GM12878 (cell line): ENCODE measurements at regions not wholly inside any gene's neighbourhood (a gene's known extent, or its start where the extent isn't known, plus 50 kb on each side); places are given as distances from the start of the nearest gene placed in this dataset.

Experiments
- ATAC-seq: fragments of 200-7000 bp; cut with Tn5 transposase; 3 replicates; pipeline ENCODE4 v1.9.1; 2020; ENCODE audit warnings: mild to moderate bottlenecking, moderate library complexity
- BruUV-seq: library from RNA; stranded (reverse); fragments of 400-500 nt; replicated peaks from 2 replicates; lab custom pipeline; 2021; lab: Mats Ljungman, UMichigan
- CTCF ChIA-PET: fragments of 300-600 bp; sonication (Branson Sonifier 250); formaldehyde crosslinking; extraction: SDS; loops from one replicate; lab custom pipeline; 2021; ENCODE audit warnings: inconsistent platforms; lab: Yijun Ruan, JAX
- POLR2A ChIA-PET: fragments of 350-600 bp; formaldehyde crosslinking; extraction: SDS; loops from one replicate; lab custom pipeline; 2021; ENCODE audit warnings: inconsistent platforms; lab: Charles Lee
- RAD21 ChIA-PET: fragments of 300-600 bp; sonication (Branson Sonifier 250); formaldehyde crosslinking; loops from one replicate; lab custom pipeline; 2023; ENCODE audit warnings: antibody characterized with exemption; ENCODE audit not compliant: unreplicated experiment; lab: Charles Lee
- SMC1A ChIA-PET: fragments of 300-600 bp; sonication (Branson Sonifier 250); formaldehyde crosslinking; loops from one replicate; lab custom pipeline; 2023; ENCODE audit not compliant: unreplicated experiment, uncharacterized antibody; lab: Charles Lee
- DNase-seq: peaks from one replicate; pipeline ENCODE4 v3.0.0-alpha.2; 2011; ENCODE audit warnings: low read depth, low spot score
- FAIRE-seq: peaks from 3 replicates; lab custom pipeline; 2011; peaks lifted over from hg19 to GRCh38; lab: Jason Lieb, UNC
- H2AFZ ChIP-seq: 2 replicates; pipeline ENCODE4 v1.6.0; 2011; ENCODE audit warnings: low read depth, low read length, control low read depth; ENCODE audit not compliant: control insufficient read depth
- H3K27ac ChIP-seq: 2 replicates; pipeline ENCODE4 v1.5.1; 2011; ENCODE audit warnings: control low read depth; ENCODE audit not compliant: control insufficient read depth, insufficient read depth
- H3K27me3 ChIP-seq, 2 experiments: replicated peaks in 1 of 2; 2 replicates each; pipeline versions ENCODE4 v1.6.0 to v1.6.1; 2011; ENCODE audit warnings: low read length in 1 of 2; ENCODE audit not compliant: control insufficient read depth in 2 of 2, insufficient read depth in 2 of 2
- H3K36me3 ChIP-seq, 2 experiments: 2 replicates each; pipeline ENCODE4 v1.5.1; 2011; ENCODE audit warnings: low read length in 1 of 2; ENCODE audit not compliant: control insufficient read depth in 2 of 2, insufficient read depth in 2 of 2
- H3K4me1 ChIP-seq: 2 replicates; pipeline ENCODE4 v1.6.1; 2011; ENCODE audit warnings: mild to moderate bottlenecking, low read length, moderate library complexity, mixed read lengths; ENCODE audit not compliant: control insufficient read depth, insufficient read depth
- H3K4me2 ChIP-seq: 2 replicates; pipeline ENCODE4 v1.6.0; 2011; ENCODE audit warnings: control low read depth; ENCODE audit not compliant: control insufficient read depth, insufficient read depth
- H3K4me3 ChIP-seq: fragments of 200-600 bp; sonication (generic); 2 replicates; pipeline ENCODE4 v1.5.1; 2016
- H3K79me2 ChIP-seq: 2 replicates; pipeline ENCODE4 v1.6.0; 2011; ENCODE audit warnings: low read length; ENCODE audit not compliant: control insufficient read depth, insufficient read depth
- H3K9ac ChIP-seq: 2 replicates; pipeline ENCODE4 v1.8.0; 2011; ENCODE audit warnings: low read length, control low read depth, mixed read lengths; ENCODE audit not compliant: control insufficient read depth, insufficient read depth
- H3K9me3 ChIP-seq: replicated peaks from 3 replicates; pipeline ENCODE4 v1.5.1; 2011; ENCODE audit warnings: mild to moderate bottlenecking, low read length; ENCODE audit not compliant: control insufficient read depth, insufficient read depth
- H4K20me1 ChIP-seq: 2 replicates; pipeline ENCODE4 v1.6.0; 2011; ENCODE audit not compliant: control insufficient read depth, insufficient read depth
- GABPA ChIP-seq: IDR thresholded peaks from 2 replicates; pipeline ENCODE4 v1.6.1; 2014; ENCODE audit warnings: antibody characterized with exemption, low read depth, mild to moderate bottlenecking, inconsistent platforms
- LARP7 ChIP-seq: fragments of 450-650 bp; IDR thresholded peaks from 2 replicates; pipeline ENCODE4 v1.6.1; 2017; ENCODE audit warnings: mild to moderate bottlenecking
- NBN ChIP-seq: fragments of 450-650 bp; IDR thresholded peaks from 2 replicates; pipeline ENCODE4 v1.6.1; 2016
- NFIC ChIP-seq: IDR thresholded peaks from 2 replicates; pipeline ENCODE4 v1.6.1; 2012; ENCODE audit warnings: low read depth, mild to moderate bottlenecking, inconsistent platforms, low read length, moderate library complexity
- NFYA ChIP-seq: IDR thresholded peaks from 2 replicates; pipeline ENCODE4 v1.6.1; 2011; ENCODE audit warnings: low read depth, mild to moderate bottlenecking, low read length, improper control_type of control experiment, borderline replicate concordance
- NR2C1 ChIP-seq: fragments of 450-650 bp; IDR thresholded peaks from 2 replicates; pipeline ENCODE4 v1.6.1; 2017; ENCODE audit warnings: antibody characterized with exemption, mild to moderate bottlenecking, moderate library complexity
- POU2F2 ChIP-seq: IDR thresholded peaks from 3 replicates; pipeline ENCODE4 v1.6.1; 2011; ENCODE audit warnings: low read depth, mild to moderate bottlenecking, low read length, borderline replicate concordance
- SRF ChIP-seq, 2 experiments: IDR thresholded peaks; 2 replicates each; pipeline ENCODE4 v1.6.1; 2011; ENCODE audit warnings: low read depth in 2 of 2, low read length in 2 of 2, mild to moderate bottlenecking in 1 of 2, moderate library complexity in 1 of 2
- YBX1 ChIP-seq: fragments of 450-650 bp; IDR thresholded peaks from 2 replicates; pipeline ENCODE4 v1.6.1; 2016; ENCODE audit warnings: antibody characterized with exemption
- ZNF217 ChIP-seq: fragments of 450-650 bp; IDR thresholded peaks from 2 replicates; pipeline ENCODE4 v1.6.1; 2017; ENCODE audit warnings: antibody characterized with exemption, mild to moderate bottlenecking
- WGBS: methylation state at CpG from one replicate; pipeline ENCODE4 v1.1.6; 2016; ENCODE audit warnings: low lambda C conversion rate; ENCODE audit not compliant: insufficient replicate concordance, insufficient coverage; ENCODE audit errors: missing lambda C conversion rate; 5-methylcytosine and 5-hydroxymethylcytosine counted together
- in situ Hi-C: fragments of 300-500 bp; cut with MboI; formaldehyde crosslinking; loops from 9 replicates; pipeline ENCODE4 v1.14.3; 2018; ENCODE audit warnings: mixed read lengths
- intact Hi-C: fragments of 100-400 bp; cut with micrococcal nuclease; formaldehyde crosslinking; loops from one replicate; pipeline ENCODE4 v1.14.2; 2022; ENCODE audit not compliant: unreplicated experiment
- TF ChIP-seq, protein P1 (sequence below): fragments of 450-650 bp; IDR thresholded peaks from 2 replicates; pipeline ENCODE4 v1.6.1; 2018; ENCODE audit warnings: borderline replicate concordance, mild to moderate bottlenecking; ENCODE audit not compliant: partially characterized antibody
- TF ChIP-seq, protein P2 (sequence below): fragments of 450-650 bp; IDR thresholded peaks from 2 replicates; pipeline ENCODE4 v1.6.1; 2017; ENCODE audit warnings: low read depth, mild to moderate bottlenecking, moderate library complexity
- TF ChIP-seq, protein P3 (sequence below): fragments of 150-350 bp; IDR thresholded peaks from 2 replicates; pipeline ENCODE4 v1.6.1; 2014; ENCODE audit warnings: mild to moderate bottlenecking, low read depth, low read length

DNA sequence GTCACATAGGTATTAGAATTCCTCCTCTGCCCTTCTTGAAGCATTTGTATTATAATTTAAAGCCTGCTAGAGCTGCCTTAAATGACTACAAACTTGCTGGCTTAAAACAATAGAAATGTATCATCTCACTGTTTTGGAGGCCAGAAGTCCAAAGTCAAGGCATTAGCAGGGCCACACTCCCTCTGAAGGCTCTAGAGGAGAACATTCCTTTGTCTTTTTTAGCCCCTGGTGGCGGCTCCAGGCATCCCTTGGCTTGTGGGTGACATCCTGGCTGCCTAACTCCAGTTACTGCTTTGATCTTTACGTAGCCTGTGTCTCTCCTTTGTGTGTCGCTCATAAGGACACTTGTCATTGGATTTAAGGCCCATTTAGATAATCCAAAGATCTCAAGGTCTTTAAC is 186.6 kb upstream of the SALL1 start (continued):
- TF ChIP-seq, protein P1, sequence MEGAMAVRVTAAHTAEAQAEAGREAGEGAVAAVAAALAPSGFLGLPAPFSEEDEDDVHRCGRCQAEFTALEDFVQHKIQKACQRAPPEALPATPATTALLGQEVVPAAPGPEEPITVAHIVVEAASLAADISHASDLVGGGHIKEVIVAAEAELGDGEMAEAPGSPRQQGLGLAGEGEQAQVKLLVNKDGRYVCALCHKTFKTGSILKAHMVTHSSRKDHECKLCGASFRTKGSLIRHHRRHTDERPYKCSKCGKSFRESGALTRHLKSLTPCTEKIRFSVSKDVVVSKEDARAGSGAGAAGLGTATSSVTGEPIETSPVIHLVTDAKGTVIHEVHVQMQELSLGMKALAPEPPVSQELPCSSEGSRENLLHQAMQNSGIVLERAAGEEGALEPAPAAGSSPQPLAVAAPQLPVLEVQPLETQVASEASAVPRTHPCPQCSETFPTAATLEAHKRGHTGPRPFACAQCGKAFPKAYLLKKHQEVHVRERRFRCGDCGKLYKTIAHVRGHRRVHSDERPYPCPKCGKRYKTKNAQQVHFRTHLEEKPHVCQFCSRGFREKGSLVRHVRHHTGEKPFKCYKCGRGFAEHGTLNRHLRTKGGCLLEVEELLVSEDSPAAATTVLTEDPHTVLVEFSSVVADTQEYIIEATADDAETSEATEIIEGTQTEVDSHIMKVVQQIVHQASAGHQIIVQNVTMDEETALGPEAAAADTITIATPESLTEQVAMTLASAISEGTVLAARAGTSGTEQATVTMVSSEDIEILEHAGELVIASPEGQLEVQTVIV: no peak
- TF ChIP-seq NFIC: no peak

DNA sequence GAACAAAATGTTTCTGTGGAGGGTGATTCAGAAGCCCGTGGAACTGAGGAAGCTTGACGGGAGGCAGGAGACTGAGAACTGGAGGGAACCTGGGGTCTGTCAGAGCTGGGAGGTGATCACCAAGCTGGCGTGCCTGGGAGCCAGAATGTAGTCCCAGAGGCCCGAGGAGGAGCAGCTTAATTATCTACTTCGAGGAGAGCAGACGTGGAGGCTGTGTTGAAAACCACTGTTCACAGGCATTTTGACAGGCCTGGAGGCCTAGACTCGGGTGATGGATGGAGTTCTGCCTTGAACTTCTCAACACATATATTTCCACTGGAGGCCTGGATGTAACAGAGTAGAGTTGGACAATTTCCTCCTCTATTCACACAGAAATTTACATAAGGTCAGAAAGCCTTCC is 177.7 kb upstream of the SALL1 start:
- Histone ChIP-seq H3K4me2 (no peak overlapping the region), H3K36me3 (no peaks in the 10 kb centered on the region), H3K4me1 (no peaks in the 10 kb centered on the region), H3K27ac (no peak overlapping the region), H4K20me1 (no peaks in the 10 kb centered on the region), H2AFZ (no peak overlapping the region), H3K4me3 (no peak overlapping the region)
- no peak for ATAC-seq
- ChIA-PET RAD21 (no interaction called here), SMC1A (no interaction called here)
- TF ChIP-seq, protein P2, sequence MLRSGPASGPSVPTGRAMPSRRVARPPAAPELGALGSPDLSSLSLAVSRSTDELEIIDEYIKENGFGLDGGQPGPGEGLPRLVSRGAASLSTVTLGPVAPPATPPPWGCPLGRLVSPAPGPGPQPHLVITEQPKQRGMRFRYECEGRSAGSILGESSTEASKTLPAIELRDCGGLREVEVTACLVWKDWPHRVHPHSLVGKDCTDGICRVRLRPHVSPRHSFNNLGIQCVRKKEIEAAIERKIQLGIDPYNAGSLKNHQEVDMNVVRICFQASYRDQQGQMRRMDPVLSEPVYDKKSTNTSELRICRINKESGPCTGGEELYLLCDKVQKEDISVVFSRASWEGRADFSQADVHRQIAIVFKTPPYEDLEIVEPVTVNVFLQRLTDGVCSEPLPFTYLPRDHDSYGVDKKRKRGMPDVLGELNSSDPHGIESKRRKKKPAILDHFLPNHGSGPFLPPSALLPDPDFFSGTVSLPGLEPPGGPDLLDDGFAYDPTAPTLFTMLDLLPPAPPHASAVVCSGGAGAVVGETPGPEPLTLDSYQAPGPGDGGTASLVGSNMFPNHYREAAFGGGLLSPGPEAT: no peak
- TF ChIP-seq ZNF217: no peak
- no peak for TF ChIP-seq NBN
- TF ChIP-seq SRF (IDR thresholded peaks at IDR 0.05; ENCODE audit: low read depth in 2 of 2, low read length in 2 of 2): no peak
- TF ChIP-seq, protein P1: no peak
- no peak for TF ChIP-seq LARP7
- TF ChIP-seq, protein P3, sequence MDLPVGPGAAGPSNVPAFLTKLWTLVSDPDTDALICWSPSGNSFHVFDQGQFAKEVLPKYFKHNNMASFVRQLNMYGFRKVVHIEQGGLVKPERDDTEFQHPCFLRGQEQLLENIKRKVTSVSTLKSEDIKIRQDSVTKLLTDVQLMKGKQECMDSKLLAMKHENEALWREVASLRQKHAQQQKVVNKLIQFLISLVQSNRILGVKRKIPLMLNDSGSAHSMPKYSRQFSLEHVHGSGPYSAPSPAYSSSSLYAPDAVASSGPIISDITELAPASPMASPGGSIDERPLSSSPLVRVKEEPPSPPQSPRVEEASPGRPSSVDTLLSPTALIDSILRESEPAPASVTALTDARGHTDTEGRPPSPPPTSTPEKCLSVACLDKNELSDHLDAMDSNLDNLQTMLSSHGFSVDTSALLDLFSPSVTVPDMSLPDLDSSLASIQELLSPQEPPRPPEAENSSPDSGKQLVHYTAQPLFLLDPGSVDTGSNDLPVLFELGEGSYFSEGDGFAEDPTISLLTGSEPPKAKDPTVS: no peak
- TF ChIP-seq GABPA: no peak
- no peak for TF ChIP-seq NR2C1
- no peak for TF ChIP-seq YBX1
- no peak for TF ChIP-seq POU2F2
- TF ChIP-seq NFYA: no peak
- TF ChIP-seq, all 136 proteins: peak for 0
- no peak for FAIRE-seq
- POLR2A ChIA-PET: no interaction called here
- no TSS peak for BruUV-seq
- no peak for DNase-seq
- H3K79me2 ChIP-seq: no peaks in the 10 kb centered on the region
- H3K27me3 ChIP-seq: no peaks in the 10 kb centered on the region
- WGBS: 27% methylated on average over 7 of the region's 7 CpGs
- CTCF ChIA-PET: no interaction called here
- in situ Hi-C loops: no loop called here
- intact Hi-C loops: no loop called here
- H3K9ac ChIP-seq: no peak overlapping the region
- H3K9me3 ChIP-seq: no peaks in the 10 kb centered on the region
